Endothelial cell of umbilical vein (primary cell): ENCODE measurements at regions not wholly inside any gene's neighbourhood (a gene's known extent, or its start where the extent isn't known, plus 50 kb on each side); places are given as distances from the start of the nearest gene placed in this dataset.

Experiments used
- BruUV-seq: library from RNA; stranded (reverse); fragments of 400-500 nt; replicated peaks from 2 replicates; lab custom pipeline; 2021; lab: Mats Ljungman, UMichigan
- CTCF ChIA-PET: fragments of 300-600, 350-600 bp; sonication (Branson Sonifier 250); formaldehyde crosslinking; loops from one replicate; lab custom pipeline; 2021; ENCODE audit warnings: antibody characterized with exemption, inconsistent platforms; lab: Charles Lee
- POLR2A ChIA-PET: fragments of 300-600, 350-600 bp; sonication (Branson Sonifier 250); formaldehyde crosslinking; loops from one replicate; lab custom pipeline; 2021; ENCODE audit warnings: antibody characterized with exemption, inconsistent platforms; lab: Charles Lee
- DNase-seq: peaks from one replicate; pipeline ENCODE4 v3.0.0-alpha.2; 2011; ENCODE audit warnings: low read depth, low spot score
- FAIRE-seq: peaks from 2 replicates; lab custom pipeline; 2011; peaks lifted over from hg19 to GRCh38; lab: Jason Lieb, UNC
- H2AFZ ChIP-seq: 2 replicates; pipeline ENCODE4 v1.6.0; 2012; ENCODE audit warnings: low read depth, low read length, control low read depth, inconsistent platforms
- H3K27ac ChIP-seq: 2 replicates; pipeline ENCODE4 v1.5.1; 2011; ENCODE audit warnings: low read depth, mild to moderate bottlenecking, control low read depth, low read length, moderate library complexity; ENCODE audit not compliant: insufficient read depth
- H3K27me3 ChIP-seq, 2 experiments: 2 replicates each; pipeline versions ENCODE4 v1.6.0 to v1.6.1; 2011; ENCODE audit warnings: low read length in 2 of 2, mixed read lengths in 1 of 2; ENCODE audit not compliant: control insufficient read depth in 2 of 2, insufficient read depth in 2 of 2
- H3K36me3 ChIP-seq, 2 experiments: 2 replicates in 1 of 2; 3 replicates in 1 of 2; pipeline ENCODE4 v1.5.1; 2011; ENCODE audit warnings: low read length in 2 of 2, mild to moderate bottlenecking in 1 of 2, moderate library complexity in 1 of 2; ENCODE audit not compliant: control insufficient read depth in 2 of 2, insufficient read depth in 2 of 2; ENCODE audit errors: extremely low read depth in 1 of 2
- H3K4me1 ChIP-seq: 3 replicates; pipeline ENCODE4 v1.5.1; 2011; ENCODE audit warnings: mild to moderate bottlenecking, low read length; ENCODE audit not compliant: control insufficient read depth, insufficient read depth; ENCODE audit errors: extremely low read depth
- H3K4me2 ChIP-seq: 2 replicates; pipeline ENCODE4 v1.6.1; 2011; ENCODE audit warnings: low read length, control low read depth, mixed read lengths; ENCODE audit not compliant: insufficient read depth
- H3K4me3 ChIP-seq, 3 experiments: fragments of 200-600 bp in 1 of 3; sonication (generic), shearing (Covaris generic) in 1 of 3; replicated peaks in 1 of 3; 2 replicates each; pipeline ENCODE4 v1.5.1; 2011 to 2016; ENCODE audit warnings: control low read depth in 3 of 3, low read length in 3 of 3, mild to moderate bottlenecking in 2 of 3, inconsistent platforms in 1 of 3, low read depth in 1 of 3, moderate library complexity in 1 of 3; ENCODE audit not compliant: insufficient read depth in 1 of 3
- H3K79me2 ChIP-seq: 2 replicates; pipeline ENCODE4 v1.6.0; 2012; ENCODE audit warnings: low read length, inconsistent platforms; ENCODE audit not compliant: control insufficient read depth, insufficient read depth
- H3K9ac ChIP-seq: replicated peaks from 2 replicates; pipeline ENCODE3; 2011; ENCODE audit warnings: low read length, control low read depth; ENCODE audit not compliant: insufficient read depth; ENCODE audit errors: extremely low read depth
- H3K9me1 ChIP-seq: replicated peaks from 3 replicates; pipeline ENCODE4 v1.6.0; 2011; ENCODE audit warnings: mild to moderate bottlenecking, low read length; ENCODE audit not compliant: control insufficient read depth, insufficient read depth; ENCODE audit errors: extremely low read depth
- H3K9me3 ChIP-seq: replicated peaks from 2 replicates; pipeline ENCODE4 v1.5.1; 2012; ENCODE audit warnings: low read length, inconsistent platforms; ENCODE audit not compliant: control insufficient read depth, insufficient read depth
- H4K20me1 ChIP-seq: replicated peaks from 2 replicates; pipeline ENCODE3; 2011; ENCODE audit warnings: mild to moderate bottlenecking, low read length; ENCODE audit not compliant: control insufficient read depth, insufficient read depth; ENCODE audit errors: extremely low read depth
- EZH2 ChIP-seq: IDR thresholded peaks from 2 replicates; pipeline ENCODE4 v1.6.1; 2012; ENCODE audit warnings: borderline replicate concordance, low read depth, mild to moderate bottlenecking, moderate library complexity, low read length, inconsistent platforms; ENCODE audit not compliant: severe bottlenecking
- FOS ChIP-seq: IDR thresholded peaks from 2 replicates; pipeline ENCODE4 v1.6.1; 2011; ENCODE audit warnings: mild to moderate bottlenecking, low read length, moderate library complexity, borderline replicate concordance; ENCODE audit not compliant: insufficient read depth
- GATA2 ChIP-seq: IDR thresholded peaks from 2 replicates; pipeline ENCODE4 v1.7.0; 2011; ENCODE audit warnings: low read depth, mild to moderate bottlenecking, moderate library complexity, mixed read lengths, low read length; ENCODE audit not compliant: insufficient read length, insufficient read depth
- JUN ChIP-seq: IDR thresholded peaks from 2 replicates; pipeline ENCODE4 v1.6.1; 2011; ENCODE audit warnings: borderline replicate concordance, low read depth; ENCODE audit not compliant: insufficient read length, insufficient read depth
- MYC ChIP-seq: IDR thresholded peaks from one replicate; pipeline ENCODE4 v1.6.1; 2011; ENCODE audit warnings: mild to moderate bottlenecking, low read depth, low read length
- POLR2A ChIP-seq: IDR thresholded peaks from 2 replicates; pipeline ENCODE4 v1.6.1; 2012; ENCODE audit warnings: low read depth, mild to moderate bottlenecking, control low read depth, low read length
- POLR2AphosphoS5 ChIP-seq: IDR thresholded peaks from 2 replicates; pipeline ENCODE4 v1.6.1; 2012; ENCODE audit warnings: low read depth, mild to moderate bottlenecking, control low read depth, low read length, moderate library complexity; ENCODE audit not compliant: insufficient read depth
- dilution Hi-C: fragments of 300-500 bp; cut with MboI; formaldehyde crosslinking; loops from one replicate; pipeline ENCODE4 v1.15.0; 2019; ENCODE audit warnings: low sequenced_read_pairs; ENCODE audit not compliant: extremely low pct_ligation_motif_present
- intact Hi-C: fragments of 100-400 bp; cut with micrococcal nuclease; formaldehyde crosslinking; loops from one replicate; pipeline ENCODE4 v1.10.0; 2022
- TF ChIP-seq, protein P1 (sequence below), 2 donors: IDR thresholded peaks; 1 replicate in 1 of 2; 2 replicates in 1 of 2; pipeline ENCODE4 v1.5.1; 2011; ENCODE audit warnings: low read length in 2 of 2, mild to moderate bottlenecking in 2 of 2, moderate library complexity in 2 of 2, control low read depth in 1 of 2, inconsistent platforms in 1 of 2, low read depth in 1 of 2; ENCODE audit not compliant: insufficient read depth in 1 of 2; ENCODE audit errors: extremely low read depth in 1 of 2
- TF ChIP-seq, protein P2 (sequence below): IDR thresholded peaks from 2 replicates; pipeline ENCODE4 v1.6.1; 2011; ENCODE audit not compliant: insufficient read depth, insufficient read length

DNA sequence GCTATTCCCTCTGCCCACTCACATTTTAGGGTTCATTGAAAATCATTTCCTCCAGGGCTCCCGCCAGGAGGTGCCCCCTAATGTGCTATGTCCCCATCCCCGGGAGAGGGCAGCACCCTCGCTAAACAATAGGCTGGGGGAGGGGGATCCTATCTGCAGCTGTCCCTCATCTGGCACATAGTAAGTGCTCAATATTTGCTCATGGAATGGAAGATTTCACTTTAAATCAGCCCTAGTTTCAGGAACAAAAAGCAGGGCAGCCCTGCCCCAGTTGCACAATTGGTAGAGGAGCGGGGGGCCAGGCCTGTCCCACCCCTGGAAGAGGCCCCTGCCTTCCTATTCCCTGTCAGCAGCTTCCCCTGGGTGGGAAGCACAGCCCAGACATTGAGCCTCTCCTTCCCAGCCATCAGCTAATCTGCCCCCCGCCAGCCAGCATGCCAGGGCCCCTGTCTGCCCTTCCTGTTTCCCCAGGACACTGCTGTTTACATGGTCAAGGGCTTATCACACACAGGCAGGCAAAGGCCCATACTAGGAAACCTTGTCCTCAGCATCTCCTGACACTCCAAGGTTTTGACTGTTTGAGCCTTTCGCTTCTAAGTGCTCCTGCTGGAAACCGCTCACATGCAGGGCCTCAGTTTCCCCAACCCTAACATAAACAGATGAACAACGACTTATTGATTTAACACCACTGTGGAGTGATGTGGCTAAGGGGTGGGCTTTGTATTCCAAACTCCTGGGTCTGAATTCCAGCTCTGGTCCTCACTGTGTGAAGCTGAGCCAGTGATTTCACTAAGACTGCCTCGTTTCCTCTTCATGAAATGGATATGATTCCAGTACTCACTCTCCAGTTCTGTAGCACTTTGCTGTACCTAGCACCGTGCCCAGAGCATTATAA lies 130.7 kb upstream of the ZMIZ1 start:
- Histone ChIP-seq H3K9me1 (no peaks in the 10 kb centered on the region), H2AFZ (peak overlapping the region; percentile 90), H3K4me3 (no peak overlapping the region), H4K20me1 (no peaks in the 10 kb centered on the region), H3K36me3 (no peaks in the 10 kb centered on the region), H3K4me1 (peaks cover 16% of the 10 kb centered on the region), H3K27me3 (no peaks in the 10 kb centered on the region), H3K27ac (peak overlapping the region; percentile 47), H3K79me2 (no peaks in the 10 kb centered on the region), H3K4me2 (no peak overlapping the region), H3K9me3 (no peaks in the 10 kb centered on the region), H3K9ac (no peak overlapping the region)
- ChIA-PET POLR2A (no interaction called here), CTCF (interaction anchor here (0.9 to 1.8 kb wide), 4 partner anchors 35 to 129 kb away, joined by 3 to 5 read pairs (median 4); no protein-coding TSS in a partner anchor)
- no TSS peak for BruUV-seq
- DNase-seq (peak; percentile 83), FAIRE-seq (peak; percentile 90)
- intact Hi-C loops (loop anchor here (1.0 kb wide), 3 partner anchors 36 to 257 kb away; no protein-coding TSS in a partner anchor), dilution Hi-C loops (no loop called here)
- TF ChIP-seq POLR2AphosphoS5 = peak; percentile 42
- no peak for TF ChIP-seq FOS
- TF ChIP-seq GATA2 = peak; percentile 50
- no peak for TF ChIP-seq EZH2
- no peak for TF ChIP-seq POLR2A
- no peak for TF ChIP-seq JUN
- TF ChIP-seq, protein P1, sequence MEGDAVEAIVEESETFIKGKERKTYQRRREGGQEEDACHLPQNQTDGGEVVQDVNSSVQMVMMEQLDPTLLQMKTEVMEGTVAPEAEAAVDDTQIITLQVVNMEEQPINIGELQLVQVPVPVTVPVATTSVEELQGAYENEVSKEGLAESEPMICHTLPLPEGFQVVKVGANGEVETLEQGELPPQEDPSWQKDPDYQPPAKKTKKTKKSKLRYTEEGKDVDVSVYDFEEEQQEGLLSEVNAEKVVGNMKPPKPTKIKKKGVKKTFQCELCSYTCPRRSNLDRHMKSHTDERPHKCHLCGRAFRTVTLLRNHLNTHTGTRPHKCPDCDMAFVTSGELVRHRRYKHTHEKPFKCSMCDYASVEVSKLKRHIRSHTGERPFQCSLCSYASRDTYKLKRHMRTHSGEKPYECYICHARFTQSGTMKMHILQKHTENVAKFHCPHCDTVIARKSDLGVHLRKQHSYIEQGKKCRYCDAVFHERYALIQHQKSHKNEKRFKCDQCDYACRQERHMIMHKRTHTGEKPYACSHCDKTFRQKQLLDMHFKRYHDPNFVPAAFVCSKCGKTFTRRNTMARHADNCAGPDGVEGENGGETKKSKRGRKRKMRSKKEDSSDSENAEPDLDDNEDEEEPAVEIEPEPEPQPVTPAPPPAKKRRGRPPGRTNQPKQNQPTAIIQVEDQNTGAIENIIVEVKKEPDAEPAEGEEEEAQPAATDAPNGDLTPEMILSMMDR (IDR thresholded peaks at IDR 0.05; ENCODE audit: extremely low read depth in 1 of 2, insufficient read depth in 1 of 2, low read depth in 1 of 2, low read length in 2 of 2) = peak; percentile 29 to 45
- TF ChIP-seq, protein P2, sequence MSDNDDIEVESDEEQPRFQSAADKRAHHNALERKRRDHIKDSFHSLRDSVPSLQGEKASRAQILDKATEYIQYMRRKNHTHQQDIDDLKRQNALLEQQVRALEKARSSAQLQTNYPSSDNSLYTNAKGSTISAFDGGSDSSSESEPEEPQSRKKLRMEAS = no peak
- TF ChIP-seq MYC = no peak
